NCI-H2171 treated with DMSO at 0.1 percent for 48 hours (cell line): ENCODE measurements at regions not wholly inside any gene's neighbourhood (a gene's known extent, or its start where the extent isn't known, plus 50 kb on each side); places are given as distances from the start of the nearest gene placed in this dataset.
"Not testable (repeated sequence)": the region's sequence is repeated elsewhere in the genome, so short reads cannot be mapped to it uniquely, and the experiment has no call there.

Experiments
- DNase-seq: peaks from one replicate; lab custom pipeline; 2025; lab: John Stamatoyannopoulos, UW

DNA sequence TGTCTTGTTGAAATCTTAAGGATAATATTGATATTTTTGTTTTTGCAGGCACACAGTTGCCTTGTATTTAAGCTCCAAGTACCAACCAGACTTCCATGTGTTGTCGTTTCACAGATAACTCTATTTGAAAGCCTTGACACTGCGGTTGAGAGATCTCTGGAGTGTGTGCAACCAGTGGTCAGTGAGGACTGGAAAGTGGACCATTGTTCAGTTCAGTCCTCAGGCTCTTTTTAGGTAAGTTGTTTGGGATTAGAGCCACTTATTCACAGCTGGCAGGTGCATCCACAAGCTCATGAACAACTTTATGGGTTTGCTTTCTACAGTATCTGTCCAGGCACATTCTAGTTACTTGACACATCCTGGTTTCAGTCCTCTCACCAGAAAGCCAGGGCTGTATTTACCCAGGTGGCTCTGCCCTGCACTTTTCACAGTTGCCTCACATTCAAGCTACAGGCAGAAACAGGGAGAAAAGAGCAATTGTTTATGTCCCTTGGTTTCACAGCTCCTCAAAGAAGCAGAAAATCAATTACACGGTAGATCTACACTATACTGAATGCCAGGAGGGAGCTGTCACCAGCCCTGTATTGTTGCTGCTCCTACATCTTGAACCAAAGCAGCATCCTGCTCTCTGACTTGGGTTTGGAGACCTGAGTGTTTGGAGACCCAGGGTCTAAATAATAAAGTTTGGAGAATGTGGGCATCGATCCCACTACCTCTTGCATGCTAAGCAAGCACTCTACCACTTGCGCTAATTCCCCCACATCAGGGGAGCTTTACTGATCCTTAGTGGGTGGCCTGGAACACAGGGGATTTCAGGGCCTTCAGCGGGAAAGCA lies 543.3 kb downstream of the PRIM2 start:
- not testable (repeated sequence) for DNase-seq

- DNase-seq: not testable (repeated sequence)
These were observed 552.7 kb downstream of the PRIM2 start for GRCh38 chr6:57870083-57870482.

- DNase-seq: not testable (repeated sequence)
These were observed 556.0 kb downstream of the PRIM2 start for GRCh38 chr6:57873424-57873823.

GRCh38 chr6:57876659-57877058 lies 559.2 kb downstream of the PRIM2 start:
- not testable (repeated sequence) for DNase-seq

GRCh38 chr6:57877729-57878128 lies 560.3 kb downstream of the PRIM2 start:
- not testable (repeated sequence) for DNase-seq

DNA sequence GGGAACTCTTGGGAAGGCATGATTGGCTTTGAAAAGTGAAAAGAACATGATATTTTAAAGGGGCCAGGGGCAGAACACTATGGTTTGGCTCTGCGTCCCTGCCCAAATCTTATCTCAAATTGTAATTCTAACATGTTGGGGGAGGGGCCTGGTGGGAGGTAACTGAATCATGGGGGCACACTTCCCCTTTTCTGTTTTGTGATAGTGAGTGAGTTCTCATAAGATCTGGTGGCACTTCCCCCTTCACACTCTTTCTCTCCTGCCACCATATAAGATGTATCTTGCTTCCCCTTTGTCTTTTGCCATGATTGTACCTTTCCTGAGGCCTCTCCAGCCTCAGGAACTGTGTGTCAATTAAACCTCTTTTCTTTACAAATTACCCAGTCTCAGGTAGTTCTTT lies 561.4 kb downstream of the PRIM2 start:
- not testable (repeated sequence) for DNase-seq

DNA sequence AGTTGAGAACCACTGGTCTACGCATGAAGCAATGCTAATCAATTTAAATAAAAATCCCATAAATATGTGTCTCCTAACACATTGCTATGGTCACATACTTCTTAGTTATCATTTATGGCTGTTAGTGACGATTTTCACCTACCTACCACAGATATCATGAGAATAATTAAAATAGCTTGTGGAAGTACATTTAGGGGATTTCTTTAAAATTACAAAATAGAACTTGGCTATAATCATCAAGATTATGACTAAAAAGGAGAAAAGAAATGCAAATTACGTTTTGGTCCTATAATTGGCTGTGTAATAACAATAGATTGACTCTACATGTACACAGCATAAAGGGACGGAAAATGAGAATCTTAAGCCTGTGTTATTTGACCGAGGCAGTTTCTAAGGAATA lies 581.4 kb downstream of the PRIM2 start:
- not testable (repeated sequence) for DNase-seq

DNA sequence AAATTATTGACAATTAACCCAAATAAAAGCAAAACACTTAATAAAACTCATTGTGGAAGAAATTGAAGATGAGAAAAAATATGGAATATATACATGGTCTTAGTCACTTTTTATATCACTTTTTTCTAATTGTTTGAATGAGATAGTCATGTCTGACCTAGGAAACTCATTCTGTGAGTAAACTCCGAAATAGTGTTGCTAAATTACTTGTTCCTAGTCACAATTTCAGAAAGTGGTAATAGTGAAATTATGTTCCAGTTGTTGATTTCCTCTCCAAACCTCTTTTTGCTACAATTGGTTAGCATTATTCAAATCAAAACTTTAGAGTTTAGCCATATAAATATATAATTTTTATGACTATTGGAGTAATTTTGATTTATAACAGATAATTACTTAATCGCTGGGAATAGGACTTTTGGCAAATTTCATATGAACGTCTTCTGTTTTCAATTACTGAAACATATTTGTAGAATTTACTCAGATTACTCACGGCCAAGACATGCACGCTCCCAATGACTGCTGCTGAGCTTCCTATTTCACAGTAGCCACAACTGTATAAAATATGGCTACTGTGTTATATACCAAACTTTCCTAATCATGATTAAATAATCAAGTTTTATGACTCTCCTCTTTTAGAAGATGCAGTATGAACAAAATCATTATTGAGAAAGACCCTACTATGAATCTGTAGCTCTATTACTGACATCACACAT lies 583.4 kb downstream of the PRIM2 start:
- DNase-seq: not testable (repeated sequence)

GRCh38 chr6:57901445-57901844 lies 584.0 kb downstream of the PRIM2 start:
- not testable (repeated sequence) for DNase-seq

GRCh38 chr6:57904356-57904755 lies 586.9 kb downstream of the PRIM2 start:
- not testable (repeated sequence) for DNase-seq

GRCh38 chr6:57915300-57915699 lies 597.9 kb downstream of the PRIM2 start:
- not testable (repeated sequence) for DNase-seq

DNA sequence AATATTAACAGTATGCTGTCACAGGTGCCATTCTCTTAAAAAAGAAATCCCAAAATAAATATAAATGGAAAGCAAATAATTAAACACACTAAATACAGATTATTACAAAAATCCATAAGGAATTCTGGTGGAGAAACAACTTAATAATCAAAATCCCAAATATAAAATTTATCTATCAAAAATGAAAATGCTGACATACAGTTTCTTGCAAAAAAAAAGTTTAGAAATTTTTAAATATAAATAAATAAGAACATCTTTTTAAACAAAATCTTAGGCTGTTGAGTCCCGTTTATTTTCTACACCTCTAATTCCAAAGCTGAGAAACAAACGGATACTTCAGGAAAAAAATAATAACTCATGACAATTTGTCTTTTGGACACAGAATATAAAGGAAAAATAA lies 625.5 kb downstream of the PRIM2 start:
- not testable (repeated sequence) for DNase-seq

DNA sequence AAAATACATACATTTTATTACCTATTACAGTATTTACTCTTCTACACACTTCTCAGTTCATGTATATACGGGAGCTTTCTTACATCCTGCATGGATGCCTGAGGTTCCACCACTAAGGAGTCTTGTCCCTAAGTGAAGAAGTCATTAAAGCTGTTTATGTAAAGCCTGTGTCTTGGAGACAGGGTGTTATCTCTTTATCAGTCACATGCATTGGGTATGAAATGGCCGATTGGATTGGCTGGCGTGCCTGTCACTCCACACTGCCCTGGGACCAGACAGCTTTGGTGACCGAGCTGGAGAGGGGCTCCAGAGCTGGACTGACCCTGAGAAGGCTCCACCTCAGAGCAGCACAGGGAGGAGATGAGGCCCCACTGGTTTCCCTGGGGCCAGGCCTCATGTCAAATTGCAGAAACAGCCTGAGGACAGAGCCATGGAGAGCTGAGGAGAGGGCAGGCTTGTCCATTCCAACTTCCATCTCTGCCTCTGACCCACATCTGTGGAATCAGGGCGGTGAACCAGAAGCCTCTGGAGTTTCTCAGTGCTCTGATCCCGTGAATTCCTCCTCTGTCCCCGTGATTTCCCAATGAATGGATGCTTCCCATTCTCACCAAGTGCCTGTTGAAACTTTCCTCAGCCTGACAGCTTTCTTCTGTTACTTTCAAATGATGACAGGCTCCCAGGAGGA lies 628.8 kb downstream of the PRIM2 start:
- DNase-seq: not testable (repeated sequence)

GRCh38 chr6:57946769-57947091 lies 629.3 kb downstream of the PRIM2 start:
- DNase-seq: not testable (repeated sequence)

GRCh38 chr6:57948481-57948880 lies 631.1 kb downstream of the PRIM2 start:
- not testable (repeated sequence) for DNase-seq

- not testable (repeated sequence) for DNase-seq
These were observed 633.0 kb downstream of the PRIM2 start for GRCh38 chr6:57950430-57950829.

DNA sequence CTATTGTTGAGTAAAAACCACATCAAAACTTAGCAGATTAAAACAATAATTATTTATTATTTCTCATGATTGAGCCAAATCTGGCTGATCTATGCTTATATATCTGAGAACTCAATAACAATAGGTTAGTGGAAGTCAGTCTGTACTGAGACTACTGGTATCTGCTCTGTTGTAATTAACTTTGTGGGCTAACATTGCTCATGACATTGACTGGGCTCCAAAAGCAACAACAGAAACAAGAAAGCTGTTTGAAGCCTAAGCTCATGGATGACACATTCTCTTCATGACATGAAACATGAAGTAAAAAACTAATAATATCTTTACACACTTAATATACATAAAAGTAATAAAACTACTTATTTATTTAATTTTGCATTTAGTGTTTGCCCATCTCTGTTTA lies 649.3 kb downstream of the PRIM2 start:
- DNase-seq: not testable (repeated sequence)

DNA sequence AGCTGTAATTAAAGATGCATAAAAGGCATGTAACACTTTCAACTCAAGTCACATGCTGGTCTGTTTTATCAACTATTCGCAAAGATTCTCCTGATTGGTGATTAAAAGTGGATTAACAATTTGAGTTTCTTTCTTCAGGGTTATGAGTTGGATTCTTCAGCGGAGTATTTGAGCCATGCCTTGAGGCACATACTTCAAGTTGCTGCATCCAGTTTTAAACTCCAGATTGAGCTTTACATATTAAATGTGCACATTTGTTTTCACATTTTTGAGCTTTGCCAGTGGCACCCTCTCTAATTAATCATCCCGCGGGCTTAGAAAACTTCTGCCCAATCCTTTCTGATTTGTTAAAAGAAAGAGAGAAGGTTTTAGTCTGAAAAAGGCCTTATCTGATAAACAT lies 654.5 kb downstream of the PRIM2 start:
- DNase-seq: not testable (repeated sequence)

- DNase-seq: no peak
These were observed 657.2 kb downstream of the PRIM2 start for GRCh38 chr6:57974653-57975052.

GRCh38 chr6:57975127-57975526 lies 657.7 kb downstream of the PRIM2 start:
- DNase-seq: not testable (repeated sequence)

DNA sequence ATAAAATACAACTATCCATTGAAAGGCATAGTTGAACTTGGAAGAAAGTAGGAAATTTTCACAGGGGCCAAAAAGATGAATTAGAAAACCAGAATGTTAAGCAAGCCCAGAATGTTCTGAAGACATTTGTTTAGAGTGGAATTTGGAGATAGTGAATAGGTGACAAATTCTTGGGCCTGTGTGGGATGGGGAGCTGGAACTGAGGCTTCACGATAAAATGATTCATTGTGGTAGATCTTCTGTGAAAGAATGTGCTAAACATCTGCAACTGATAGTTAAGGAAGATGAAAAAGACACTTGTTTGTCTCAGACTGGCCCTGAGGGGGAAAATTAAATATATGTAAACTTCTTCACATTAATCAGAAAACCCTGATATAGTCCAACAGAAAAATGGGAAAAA lies 658.9 kb downstream of the PRIM2 start:
- DNase-seq: not testable (repeated sequence)

DNA sequence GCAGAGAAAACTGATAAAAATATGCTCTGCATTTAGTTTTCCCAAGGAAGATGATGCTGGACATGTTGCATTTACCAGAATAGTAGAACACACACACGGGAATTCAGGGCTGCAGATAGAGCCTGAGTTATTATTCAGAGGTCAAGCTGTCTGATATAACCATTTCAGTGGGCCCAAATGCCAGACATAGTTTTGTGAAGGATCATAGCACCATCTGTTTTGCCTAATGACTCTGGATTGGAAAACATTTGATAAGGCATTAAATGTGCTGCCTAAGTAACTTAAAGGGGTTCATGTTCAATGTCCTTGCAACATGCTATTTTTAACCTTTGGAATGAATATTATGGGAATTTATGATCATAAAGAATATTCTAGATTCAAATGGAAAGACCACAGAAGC lies 666.2 kb downstream of the PRIM2 start:
- not testable (repeated sequence) for DNase-seq

- DNase-seq: not testable (repeated sequence)
These were observed 667.1 kb downstream of the PRIM2 start for GRCh38 chr6:57984575-57984974.
